ENCODE measurements at regions not wholly inside any gene's neighbourhood (a gene's known extent, or its start where the extent isn't known, plus 50 kb on each side); places are given as distances from the start of the nearest gene placed in this dataset.

DNA sequence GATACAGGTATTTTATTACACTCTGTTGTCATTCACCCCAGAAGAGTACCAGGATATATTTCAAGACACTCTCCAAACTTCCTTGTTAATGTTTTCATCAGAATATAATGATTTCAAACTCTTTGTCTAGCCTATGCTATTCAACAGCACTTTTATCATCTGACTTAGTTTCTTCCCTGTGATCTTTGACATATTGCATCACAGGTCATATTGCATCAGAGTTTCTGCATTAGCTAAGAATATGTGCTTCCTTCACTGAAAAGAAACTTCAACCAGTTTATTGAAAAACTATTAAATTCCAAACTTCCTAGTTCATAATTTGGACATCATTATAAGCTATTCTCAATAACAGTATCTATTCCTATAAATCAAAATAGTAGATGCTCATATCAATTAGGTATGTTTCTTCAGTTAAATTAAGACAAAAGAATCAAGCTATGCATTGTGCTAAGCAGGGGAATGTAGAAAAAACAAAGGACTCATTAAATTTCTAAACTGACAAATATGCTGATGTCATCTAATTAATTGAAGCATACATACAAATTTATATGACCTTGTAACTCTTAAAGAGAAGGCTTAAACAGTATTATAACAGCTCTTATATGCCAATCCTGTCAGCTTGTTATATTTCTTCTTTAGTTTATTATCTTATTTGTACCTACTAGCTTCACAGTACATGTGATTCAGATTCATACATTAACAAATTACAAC lies 361.8 kb upstream of the LUZP2 start:
- H3K4me3 ChIP-seq (ENCODE audit: control insufficient read depth, low read depth, low read length) = no peak overlapping the region
- TF ChIP-seq, protein P1, sequence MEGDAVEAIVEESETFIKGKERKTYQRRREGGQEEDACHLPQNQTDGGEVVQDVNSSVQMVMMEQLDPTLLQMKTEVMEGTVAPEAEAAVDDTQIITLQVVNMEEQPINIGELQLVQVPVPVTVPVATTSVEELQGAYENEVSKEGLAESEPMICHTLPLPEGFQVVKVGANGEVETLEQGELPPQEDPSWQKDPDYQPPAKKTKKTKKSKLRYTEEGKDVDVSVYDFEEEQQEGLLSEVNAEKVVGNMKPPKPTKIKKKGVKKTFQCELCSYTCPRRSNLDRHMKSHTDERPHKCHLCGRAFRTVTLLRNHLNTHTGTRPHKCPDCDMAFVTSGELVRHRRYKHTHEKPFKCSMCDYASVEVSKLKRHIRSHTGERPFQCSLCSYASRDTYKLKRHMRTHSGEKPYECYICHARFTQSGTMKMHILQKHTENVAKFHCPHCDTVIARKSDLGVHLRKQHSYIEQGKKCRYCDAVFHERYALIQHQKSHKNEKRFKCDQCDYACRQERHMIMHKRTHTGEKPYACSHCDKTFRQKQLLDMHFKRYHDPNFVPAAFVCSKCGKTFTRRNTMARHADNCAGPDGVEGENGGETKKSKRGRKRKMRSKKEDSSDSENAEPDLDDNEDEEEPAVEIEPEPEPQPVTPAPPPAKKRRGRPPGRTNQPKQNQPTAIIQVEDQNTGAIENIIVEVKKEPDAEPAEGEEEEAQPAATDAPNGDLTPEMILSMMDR (conservative IDR thresholded peaks at IDR 0.05; ENCODE audit: control insufficient read depth, insufficient read depth, low read depth, low read length) = no peak
- peak; percentile 6 for DNase-seq (ENCODE audit: low read depth)

DNA sequence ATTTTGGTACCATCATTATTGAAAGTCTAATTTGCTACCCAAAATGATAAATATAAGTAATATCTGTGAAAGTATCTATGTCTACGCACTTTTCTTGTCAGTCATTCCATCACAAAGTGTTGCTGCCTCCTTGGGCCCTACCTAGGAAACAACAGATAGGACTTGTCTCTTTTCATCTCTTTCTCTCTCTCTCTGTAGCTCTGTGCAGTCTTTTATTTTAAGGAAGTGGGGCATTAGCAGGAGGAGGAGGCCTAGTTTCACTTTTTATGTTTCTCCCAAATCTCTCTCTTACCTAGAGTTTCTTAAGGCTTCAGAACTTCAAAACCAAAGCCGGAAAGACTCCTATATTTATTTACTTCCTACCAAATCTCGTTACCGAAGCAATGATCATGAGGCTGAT lies 354.8 kb upstream of the LUZP2 start:
- H3K4me3 ChIP-seq (ENCODE audit: control insufficient read depth, low read depth, low read length) = no peak overlapping the region
- TF ChIP-seq, protein P1 (conservative IDR thresholded peaks at IDR 0.05; ENCODE audit: control insufficient read depth, insufficient read depth, low read depth, low read length) = no peak
- no peak for DNase-seq (ENCODE audit: low read depth)

DNA sequence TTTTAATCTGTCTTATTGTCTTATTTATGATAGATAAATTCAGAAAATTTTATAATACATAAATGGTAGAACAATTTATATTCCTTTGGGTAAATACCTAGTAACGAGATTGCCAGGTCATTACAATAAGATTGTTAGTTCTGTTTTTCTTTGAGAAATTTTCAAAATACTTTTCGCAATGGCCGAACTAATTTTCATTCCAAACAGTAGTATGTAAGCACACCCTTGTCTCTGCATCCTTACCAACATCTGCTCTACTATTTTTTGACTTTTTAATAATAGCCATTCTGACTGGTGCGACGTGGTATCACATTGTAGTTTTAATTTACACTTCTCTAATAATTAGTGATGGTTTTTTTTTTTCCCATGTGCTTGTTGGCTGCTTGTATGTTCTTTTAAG lies 351.4 kb upstream of the LUZP2 start:
- no peak for DNase-seq (ENCODE audit: low read depth)
- TF ChIP-seq, protein P1 (conservative IDR thresholded peaks at IDR 0.05; ENCODE audit: control insufficient read depth, insufficient read depth, low read depth, low read length) = no peak

DNA sequence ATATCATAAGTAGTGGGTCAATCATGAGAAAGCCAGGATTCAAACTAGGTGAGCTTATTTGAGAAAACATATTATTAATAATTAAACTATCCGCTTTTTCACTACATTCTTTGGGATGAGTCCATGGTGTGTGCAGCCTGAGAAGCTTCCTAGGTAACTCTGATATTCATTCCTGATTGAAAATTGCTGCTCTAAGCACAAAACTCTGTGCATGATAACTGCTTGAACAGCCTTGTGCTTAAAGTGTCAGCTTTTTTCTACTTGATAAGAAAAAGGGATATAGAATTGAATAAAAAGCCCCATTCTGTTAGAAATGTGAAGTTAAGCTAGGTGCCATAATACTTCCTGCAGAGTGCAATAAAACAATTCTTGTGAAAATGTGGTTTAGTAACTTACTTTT lies 343.5 kb upstream of the LUZP2 start:
- DNase-seq (ENCODE audit: low read depth) = no peak
- TF ChIP-seq, protein P1 (conservative IDR thresholded peaks at IDR 0.05; ENCODE audit: control insufficient read depth, insufficient read depth, low read depth, low read length) = no peak

More for the DNA sequence above, 351.4 kb upstream of the LUZP2 start:
- no peak overlapping the region for H3K4me3 ChIP-seq (ENCODE audit: control insufficient read depth, low read depth, low read length)

DNA sequence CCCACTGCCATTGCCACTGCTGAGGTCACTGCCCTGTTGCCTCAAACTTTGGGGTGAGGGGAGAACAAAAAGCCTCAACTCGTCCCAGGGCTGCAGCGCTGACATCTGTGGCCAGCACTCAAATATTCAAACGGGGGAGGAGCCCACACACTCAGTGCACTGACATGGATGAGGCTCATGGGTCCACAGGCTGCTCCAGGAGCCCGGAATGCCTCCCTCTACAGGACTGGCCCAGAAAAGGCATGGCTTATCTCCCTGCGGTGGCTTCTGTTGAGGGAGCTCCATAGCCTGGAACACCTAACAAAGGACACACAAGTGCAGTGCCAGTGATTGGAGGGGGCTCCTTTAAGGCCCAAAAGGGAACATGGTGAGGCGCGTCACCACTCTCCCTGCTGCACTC lies 341.1 kb upstream of the LUZP2 start:
- DNase-seq (ENCODE audit: low read depth) = no peak
- no peak overlapping the region for H3K4me3 ChIP-seq (ENCODE audit: control insufficient read depth, low read depth, low read length)
- TF ChIP-seq, protein P1 (conservative IDR thresholded peaks at IDR 0.05; ENCODE audit: control insufficient read depth, insufficient read depth, low read depth, low read length) = no peak

More for the DNA sequence above, 343.5 kb upstream of the LUZP2 start:
- no peak overlapping the region for H3K4me3 ChIP-seq (ENCODE audit: control insufficient read depth, low read depth, low read length)

DNA sequence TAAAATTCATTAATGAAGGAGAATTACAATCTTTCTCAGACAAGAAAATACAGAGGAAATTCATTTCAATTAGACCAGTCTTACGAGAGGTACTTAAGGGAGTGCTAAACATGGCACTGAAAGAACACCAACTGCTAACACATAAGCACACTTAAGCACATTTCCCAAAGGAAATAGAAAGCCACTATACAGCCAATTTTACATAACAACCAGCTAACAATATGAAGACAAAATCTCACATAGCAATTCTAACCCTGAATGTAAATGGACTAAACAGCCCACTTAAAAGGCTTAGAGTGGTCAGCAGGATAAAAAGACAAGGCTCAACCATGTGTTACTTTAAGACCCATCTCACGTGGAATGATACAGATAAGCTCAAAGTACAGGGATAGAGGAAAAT lies 339.5 kb upstream of the LUZP2 start:
- TF ChIP-seq, protein P1 (conservative IDR thresholded peaks at IDR 0.05; ENCODE audit: control insufficient read depth, insufficient read depth, low read depth, low read length) = no peak
- DNase-seq (ENCODE audit: low read depth) = no peak
- no peak overlapping the region for H3K4me3 ChIP-seq (ENCODE audit: control insufficient read depth, low read depth, low read length)
